ENCODE measurements at regions not wholly inside any gene's neighbourhood (a gene's known extent, or its start where the extent isn't known, plus 50 kb on each side); places are given as distances from the start of the nearest gene placed in this dataset.

DNA sequence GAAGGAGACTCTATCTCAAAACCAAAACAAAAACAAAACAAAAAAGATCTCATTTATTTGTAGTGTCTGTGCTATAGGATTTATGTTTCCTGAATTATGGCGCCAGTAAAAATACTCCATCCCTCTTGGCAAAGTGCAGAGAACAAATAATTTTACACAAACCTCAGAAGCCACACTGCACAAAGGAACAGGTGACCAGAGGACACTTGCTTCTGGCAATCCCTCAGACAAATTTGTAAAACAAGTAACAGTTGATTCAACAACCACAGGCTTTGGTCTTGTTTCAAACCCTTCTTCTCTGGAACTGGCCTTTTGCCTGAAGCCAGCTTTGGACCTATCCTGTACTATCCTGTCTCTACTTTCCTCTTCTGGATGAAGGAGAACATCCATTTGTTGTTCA, 502.1 kb downstream of the DMAC1 start:
- no peak for FAIRE-seq
- H2AFZ ChIP-seq (ENCODE audit: control insufficient read depth, low read length): no peak overlapping the region

DNA sequence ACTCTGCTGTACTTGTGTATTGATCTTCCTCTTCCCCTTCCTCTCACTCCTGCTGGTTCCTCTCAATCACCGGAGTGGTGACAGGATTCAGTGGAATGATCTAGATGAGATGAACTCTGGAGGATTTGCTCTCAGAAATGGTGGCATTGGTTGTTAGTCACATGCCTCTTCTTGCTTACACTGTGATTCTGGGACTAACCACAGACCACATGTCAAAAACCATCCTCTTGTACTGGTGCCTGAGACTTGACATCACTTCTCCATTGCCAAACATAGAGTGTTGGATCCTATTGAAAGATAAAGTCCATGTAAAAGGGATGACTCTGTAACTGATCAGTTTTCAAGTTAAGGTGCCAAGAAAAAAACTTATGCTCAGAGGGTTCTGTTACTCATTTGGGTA, 506.5 kb downstream of the DMAC1 start:
- DNase-seq (ENCODE audit: low read depth, low spot score): no peak
- no peak for FAIRE-seq
- no peaks in the 10 kb centered on the region for H3K27me3 ChIP-seq (ENCODE audit: control insufficient read depth, extremely low read depth, insufficient read depth, low read length)
- H3K9me1 ChIP-seq (ENCODE audit: control insufficient read depth, extremely low read depth, insufficient read depth, low read length): no peaks in the 10 kb centered on the region
- no peak for TF ChIP-seq EZH2 (IDR thresholded peaks at IDR 0.05; ENCODE audit: low read length)
- TF ChIP-seq, protein P1, sequence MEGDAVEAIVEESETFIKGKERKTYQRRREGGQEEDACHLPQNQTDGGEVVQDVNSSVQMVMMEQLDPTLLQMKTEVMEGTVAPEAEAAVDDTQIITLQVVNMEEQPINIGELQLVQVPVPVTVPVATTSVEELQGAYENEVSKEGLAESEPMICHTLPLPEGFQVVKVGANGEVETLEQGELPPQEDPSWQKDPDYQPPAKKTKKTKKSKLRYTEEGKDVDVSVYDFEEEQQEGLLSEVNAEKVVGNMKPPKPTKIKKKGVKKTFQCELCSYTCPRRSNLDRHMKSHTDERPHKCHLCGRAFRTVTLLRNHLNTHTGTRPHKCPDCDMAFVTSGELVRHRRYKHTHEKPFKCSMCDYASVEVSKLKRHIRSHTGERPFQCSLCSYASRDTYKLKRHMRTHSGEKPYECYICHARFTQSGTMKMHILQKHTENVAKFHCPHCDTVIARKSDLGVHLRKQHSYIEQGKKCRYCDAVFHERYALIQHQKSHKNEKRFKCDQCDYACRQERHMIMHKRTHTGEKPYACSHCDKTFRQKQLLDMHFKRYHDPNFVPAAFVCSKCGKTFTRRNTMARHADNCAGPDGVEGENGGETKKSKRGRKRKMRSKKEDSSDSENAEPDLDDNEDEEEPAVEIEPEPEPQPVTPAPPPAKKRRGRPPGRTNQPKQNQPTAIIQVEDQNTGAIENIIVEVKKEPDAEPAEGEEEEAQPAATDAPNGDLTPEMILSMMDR (optimal IDR thresholded peaks at IDR 0.05 in 1 of 3, IDR thresholded peaks at IDR 0.05 in 1 of 3, conservative IDR thresholded peaks at IDR 0.05 in 1 of 3; ENCODE audit: extremely low read depth in 1 of 3, insufficient read depth in 2 of 3, low read length in 3 of 3): no peak
- H2AFZ ChIP-seq (ENCODE audit: control insufficient read depth, low read length): no peak overlapping the region
- no peak overlapping the region for H3K9ac ChIP-seq (ENCODE audit: control insufficient read depth, extremely low read depth, insufficient read depth, low read length)
- H4K20me1 ChIP-seq (ENCODE audit: control insufficient read depth, extremely low read depth, insufficient read depth, low read length): no peaks in the 10 kb centered on the region
- no peaks in the 10 kb centered on the region for H3K36me3 ChIP-seq (ENCODE audit: control insufficient read depth in 2 of 2, extremely low read depth in 1 of 2, insufficient read depth in 2 of 2, low read length in 2 of 2)
- H3K27ac ChIP-seq (ENCODE audit: control insufficient read depth, insufficient read depth, low read length): no peak overlapping the region
- H3K4me2 ChIP-seq (ENCODE audit: control insufficient read depth, extremely low read depth, insufficient read depth, low read depth, low read length): no peak overlapping the region
- dilution Hi-C loops (cut with MboI; ENCODE audit: extremely low pct_ligation_motif_present, low sequenced_read_pairs): no loop called here
- H3K9me3 ChIP-seq (ENCODE audit: control insufficient read depth, low read depth, low read length): no peaks in the 10 kb centered on the region
- no peaks in the 10 kb centered on the region for H3K79me2 ChIP-seq (ENCODE audit: control insufficient read depth, insufficient read depth, low read length)
- no peaks in the 10 kb centered on the region for H3K4me1 ChIP-seq (ENCODE audit: control insufficient read depth, extremely low read depth, insufficient read depth, low read length)
- no peak overlapping the region for H3K4me3 ChIP-seq (ENCODE audit: control insufficient read depth in 2 of 3, extremely low read depth in 1 of 3, insufficient read depth in 2 of 3, low read depth in 1 of 3, low read length in 3 of 3)

More for the DNA sequence above, 502.1 kb downstream of the DMAC1 start:
- no peaks in the 10 kb centered on the region for H3K9me3 ChIP-seq (ENCODE audit: control insufficient read depth, low read depth, low read length)
- dilution Hi-C loops (cut with MboI; ENCODE audit: extremely low pct_ligation_motif_present, low sequenced_read_pairs): no loop called here
- no peaks in the 10 kb centered on the region for H4K20me1 ChIP-seq (ENCODE audit: control insufficient read depth, extremely low read depth, insufficient read depth, low read length)
- H3K9ac ChIP-seq (ENCODE audit: control insufficient read depth, extremely low read depth, insufficient read depth, low read length): no peak overlapping the region
- H3K4me2 ChIP-seq (ENCODE audit: control insufficient read depth, extremely low read depth, insufficient read depth, low read depth, low read length): no peak overlapping the region
- H3K79me2 ChIP-seq (ENCODE audit: control insufficient read depth, insufficient read depth, low read length): no peaks in the 10 kb centered on the region
- no peaks in the 10 kb centered on the region for H3K36me3 ChIP-seq (ENCODE audit: control insufficient read depth in 2 of 2, extremely low read depth in 1 of 2, insufficient read depth in 2 of 2, low read length in 2 of 2)
- DNase-seq (ENCODE audit: low read depth, low spot score): no peak
- H3K4me1 ChIP-seq (ENCODE audit: control insufficient read depth, extremely low read depth, insufficient read depth, low read length): no peaks in the 10 kb centered on the region
- no peaks in the 10 kb centered on the region for H3K9me1 ChIP-seq (ENCODE audit: control insufficient read depth, extremely low read depth, insufficient read depth, low read length)
- H3K4me3 ChIP-seq (ENCODE audit: control insufficient read depth in 2 of 3, extremely low read depth in 1 of 3, insufficient read depth in 2 of 3, low read depth in 1 of 3, low read length in 3 of 3): no peak overlapping the region
- TF ChIP-seq, protein P1 (optimal IDR thresholded peaks at IDR 0.05 in 1 of 3, IDR thresholded peaks at IDR 0.05 in 1 of 3, conservative IDR thresholded peaks at IDR 0.05 in 1 of 3; ENCODE audit: extremely low read depth in 1 of 3, insufficient read depth in 2 of 3, low read length in 3 of 3): no peak
- H3K27me3 ChIP-seq (ENCODE audit: control insufficient read depth, extremely low read depth, insufficient read depth, low read length): no peaks in the 10 kb centered on the region
- H3K27ac ChIP-seq (ENCODE audit: control insufficient read depth, insufficient read depth, low read length): no peak overlapping the region

All from keratinocyte (primary cell).